Keratinocyte (primary cell): ENCODE measurements at regions not wholly inside any gene's neighbourhood (a gene's known extent, or its start where the extent isn't known, plus 50 kb on each side); places are given as distances from the start of the nearest gene placed in this dataset.
"Not testable (repeated sequence)": the region's sequence is repeated elsewhere in the genome, so short reads cannot be mapped to it uniquely, and the experiment has no call there.

Experiments
- DNase-seq: peaks from one replicate; pipeline ENCODE4 v3.0.0-alpha.2; 2011; ENCODE audit warnings: low read depth, missing footprints, low spot score
- FAIRE-seq: peaks from 2 replicates; lab custom pipeline; 2011; peaks lifted over from hg19 to GRCh38; lab: Jason Lieb, UNC
- H2AFZ ChIP-seq: 2 replicates; pipeline ENCODE4 v1.6.0; 2012; ENCODE audit warnings: low read length, control low read depth, inconsistent platforms; ENCODE audit not compliant: control insufficient read depth
- H3K27ac ChIP-seq: 2 replicates; pipeline ENCODE4 v1.5.1; 2011; ENCODE audit warnings: low read length; ENCODE audit not compliant: control insufficient read depth, insufficient read depth
- H3K27me3 ChIP-seq: 3 replicates; pipeline ENCODE4 v1.6.0; 2011; ENCODE audit warnings: low read length; ENCODE audit not compliant: control insufficient read depth, insufficient read depth; ENCODE audit errors: extremely low read depth
- H3K36me3 ChIP-seq, 2 experiments: 2 replicates in 1 of 2; 3 replicates in 1 of 2; pipeline ENCODE4 v1.5.1; 2011; ENCODE audit warnings: low read length in 2 of 2, mild to moderate bottlenecking in 1 of 2; ENCODE audit not compliant: control insufficient read depth in 2 of 2, insufficient read depth in 2 of 2; ENCODE audit errors: extremely low read depth in 1 of 2
- H3K4me1 ChIP-seq: 3 replicates; pipeline ENCODE4 v1.5.1; 2011; ENCODE audit warnings: low read length; ENCODE audit not compliant: control insufficient read depth, insufficient read depth; ENCODE audit errors: extremely low read depth
- H3K4me2 ChIP-seq: 3 replicates; pipeline ENCODE4 v1.6.0; 2011; ENCODE audit warnings: low read depth, low read length; ENCODE audit not compliant: control insufficient read depth, insufficient read depth; ENCODE audit errors: extremely low read depth
- H3K4me3 ChIP-seq, 3 experiments: fragments of 200-600 bp in 1 of 3; sonication (generic) in 1 of 3; 2 replicates in 2 of 3; 3 replicates in 1 of 3; pipeline ENCODE4 v1.5.1; 2011 to 2016; ENCODE audit warnings: low read length in 3 of 3, mild to moderate bottlenecking in 3 of 3, control low read depth in 2 of 3, inconsistent platforms in 1 of 3, low read depth in 1 of 3, mixed read lengths in 1 of 3, mixed run types in 1 of 3, moderate library complexity in 1 of 3; ENCODE audit not compliant: control insufficient read depth in 2 of 3, insufficient read depth in 2 of 3; ENCODE audit errors: extremely low read depth in 1 of 3
- H3K79me2 ChIP-seq: 2 replicates; pipeline ENCODE4 v1.6.0; 2012; ENCODE audit warnings: low read length; ENCODE audit not compliant: control insufficient read depth, insufficient read depth
- H3K9ac ChIP-seq: 3 replicates; pipeline ENCODE4 v1.6.0; 2011; ENCODE audit warnings: low read length; ENCODE audit not compliant: control insufficient read depth, insufficient read depth; ENCODE audit errors: extremely low read depth
- H3K9me1 ChIP-seq: 3 replicates; pipeline ENCODE4 v1.6.0; 2011; ENCODE audit warnings: low read length; ENCODE audit not compliant: control insufficient read depth, insufficient read depth; ENCODE audit errors: extremely low read depth
- H3K9me3 ChIP-seq: 2 replicates; pipeline ENCODE4 v1.5.1; 2012; ENCODE audit warnings: low read depth, low read length; ENCODE audit not compliant: control insufficient read depth
- H4K20me1 ChIP-seq: 3 replicates; pipeline ENCODE4 v1.6.0; 2011; ENCODE audit warnings: low read length; ENCODE audit not compliant: control insufficient read depth, insufficient read depth; ENCODE audit errors: extremely low read depth
- CTCF ChIP-seq, 3 experiments: IDR thresholded peaks in 1 of 3; conservative IDR thresholded peaks in 1 of 3; optimal IDR thresholded peaks in 1 of 3; 2 replicates in 2 of 3; 3 replicates in 1 of 3; pipeline versions ENCODE3 to v1.5.1; 2011; ENCODE audit warnings: low read length in 3 of 3, mild to moderate bottlenecking in 3 of 3, moderate library complexity in 2 of 3, control low read depth in 1 of 3, inconsistent platforms in 1 of 3; ENCODE audit not compliant: insufficient read depth in 2 of 3; ENCODE audit errors: extremely low read depth in 1 of 3
- EZH2 ChIP-seq: IDR thresholded peaks from one replicate; pipeline ENCODE4 v1.6.1; 2012; ENCODE audit warnings: inconsistent platforms, mild to moderate bottlenecking, low read length, moderate library complexity
- dilution Hi-C: fragments of 300-500 bp; cut with MboI; formaldehyde crosslinking; loops from one replicate; pipeline ENCODE4 v1.7.0; 2020; ENCODE audit warnings: low sequenced_read_pairs; ENCODE audit not compliant: extremely low pct_ligation_motif_present

GRCh38 chr4:72886602-72887001 is 182.9 kb downstream of the COX18 start:
- H3K9me1 ChIP-seq, result no peaks in the 10 kb centered on the region
- no peak for DNase-seq
- no peaks in the 10 kb centered on the region for H3K4me1 ChIP-seq

GRCh38 chr4:72884225-72884624 is 185.3 kb downstream of the COX18 start:
- H3K9me1 ChIP-seq, FAIRE-seq, H3K27me3 ChIP-seq, H3K27ac ChIP-seq, H3K4me2 ChIP-seq, H3K9ac ChIP-seq, DNase-seq, dilution Hi-C loops, H3K4me1 ChIP-seq, H2AFZ ChIP-seq, H3K36me3 ChIP-seq, H4K20me1 ChIP-seq, H3K79me2 ChIP-seq, H3K9me3 ChIP-seq, H3K4me3 ChIP-seq: not testable (repeated sequence)

More at GRCh38 chr4:72886602-72887001, 182.9 kb downstream of the COX18 start:
- no peak overlapping the region for H3K4me3 ChIP-seq
- TF ChIP-seq CTCF (optimal IDR thresholded peaks at IDR 0.05 in 1 of 3, IDR thresholded peaks at IDR 0.05 in 1 of 3, conservative IDR thresholded peaks at IDR 0.05 in 1 of 3; ENCODE audit: extremely low read depth in 1 of 3, insufficient read depth in 2 of 3, low read length in 3 of 3) (no peak), EZH2 (no peak)
- H3K27ac ChIP-seq, result no peak overlapping the region
- dilution Hi-C loops, result no loop called here
- H4K20me1 ChIP-seq, result no peaks in the 10 kb centered on the region
- FAIRE-seq, result no peak
- H3K79me2 ChIP-seq, result no peaks in the 10 kb centered on the region
- no peak overlapping the region for H3K4me2 ChIP-seq
- H3K9me3 ChIP-seq, result no peaks in the 10 kb centered on the region
- H3K27me3 ChIP-seq, result no peaks in the 10 kb centered on the region
- no peak overlapping the region for H3K9ac ChIP-seq
- H3K36me3 ChIP-seq, result no peaks in the 10 kb centered on the region
- no peak overlapping the region for H2AFZ ChIP-seq

- no peak overlapping the region for H3K9ac ChIP-seq
- no peaks in the 10 kb centered on the region for H3K9me3 ChIP-seq
- H3K27me3 ChIP-seq, result no peaks in the 10 kb centered on the region
- no peaks in the 10 kb centered on the region for H3K4me1 ChIP-seq
- no peak for TF ChIP-seq CTCF (optimal IDR thresholded peaks at IDR 0.05 in 1 of 3, IDR thresholded peaks at IDR 0.05 in 1 of 3, conservative IDR thresholded peaks at IDR 0.05 in 1 of 3; ENCODE audit: extremely low read depth in 1 of 3, insufficient read depth in 2 of 3, low read length in 3 of 3)
- TF ChIP-seq EZH2, result no peak
- no peaks in the 10 kb centered on the region for H3K79me2 ChIP-seq
- FAIRE-seq (no peak), DNase-seq (no peak)
- no peak overlapping the region for H2AFZ ChIP-seq
- H3K27ac ChIP-seq, result no peak overlapping the region
- H3K4me2 ChIP-seq, result no peak overlapping the region
- H3K4me3 ChIP-seq, result no peak overlapping the region
- no peaks in the 10 kb centered on the region for H3K9me1 ChIP-seq
- H3K36me3 ChIP-seq, result no peaks in the 10 kb centered on the region
- dilution Hi-C loops, result no loop called here
- no peaks in the 10 kb centered on the region for H4K20me1 ChIP-seq
These were observed 192.6 kb downstream of the COX18 start for GRCh38 chr4:72876946-72877345.
